GM12878 (cell line): ENCODE measurements at regions not wholly inside any gene's neighbourhood (a gene's known extent, or its start where the extent isn't known, plus 50 kb on each side); places are given as distances from the start of the nearest gene placed in this dataset.

Experiments
- ATAC-seq: fragments of 200-7000 bp; cut with Tn5 transposase; 3 replicates; pipeline ENCODE4 v1.9.1; 2020; ENCODE audit warnings: mild to moderate bottlenecking, moderate library complexity
- BruUV-seq: library from RNA; stranded (reverse); fragments of 400-500 nt; replicated peaks from 2 replicates; lab custom pipeline; 2021; lab: Mats Ljungman, UMichigan
- CTCF ChIA-PET: fragments of 300-600 bp; sonication (Branson Sonifier 250); formaldehyde crosslinking; extraction: SDS; loops from one replicate; lab custom pipeline; 2021; ENCODE audit warnings: inconsistent platforms; lab: Yijun Ruan, JAX
- POLR2A ChIA-PET: fragments of 350-600 bp; formaldehyde crosslinking; extraction: SDS; loops from one replicate; lab custom pipeline; 2021; ENCODE audit warnings: inconsistent platforms; lab: Charles Lee
- RAD21 ChIA-PET: fragments of 300-600 bp; sonication (Branson Sonifier 250); formaldehyde crosslinking; loops from one replicate; lab custom pipeline; 2023; ENCODE audit warnings: antibody characterized with exemption; ENCODE audit not compliant: unreplicated experiment; lab: Charles Lee
- SMC1A ChIA-PET: fragments of 300-600 bp; sonication (Branson Sonifier 250); formaldehyde crosslinking; loops from one replicate; lab custom pipeline; 2023; ENCODE audit not compliant: unreplicated experiment, uncharacterized antibody; lab: Charles Lee
- DNase-seq: peaks from one replicate; pipeline ENCODE4 v3.0.0-alpha.2; 2011; ENCODE audit warnings: low read depth, low spot score
- FAIRE-seq: peaks from 3 replicates; lab custom pipeline; 2011; peaks lifted over from hg19 to GRCh38; lab: Jason Lieb, UNC
- H2AFZ ChIP-seq: 2 replicates; pipeline ENCODE4 v1.6.0; 2011; ENCODE audit warnings: low read depth, low read length, control low read depth; ENCODE audit not compliant: control insufficient read depth
- H3K27ac ChIP-seq: 2 replicates; pipeline ENCODE4 v1.5.1; 2011; ENCODE audit warnings: control low read depth; ENCODE audit not compliant: control insufficient read depth, insufficient read depth
- H3K27me3 ChIP-seq, 2 experiments: replicated peaks in 1 of 2; 2 replicates each; pipeline versions ENCODE4 v1.6.0 to v1.6.1; 2011; ENCODE audit warnings: low read length in 1 of 2; ENCODE audit not compliant: control insufficient read depth in 2 of 2, insufficient read depth in 2 of 2
- H3K36me3 ChIP-seq, 2 experiments: 2 replicates each; pipeline ENCODE4 v1.5.1; 2011; ENCODE audit warnings: low read length in 1 of 2; ENCODE audit not compliant: control insufficient read depth in 2 of 2, insufficient read depth in 2 of 2
- H3K4me1 ChIP-seq: 2 replicates; pipeline ENCODE4 v1.6.1; 2011; ENCODE audit warnings: mild to moderate bottlenecking, low read length, moderate library complexity, mixed read lengths; ENCODE audit not compliant: control insufficient read depth, insufficient read depth
- H3K4me2 ChIP-seq: 2 replicates; pipeline ENCODE4 v1.6.0; 2011; ENCODE audit warnings: control low read depth; ENCODE audit not compliant: control insufficient read depth, insufficient read depth
- H3K4me3 ChIP-seq: fragments of 200-600 bp; sonication (generic); 2 replicates; pipeline ENCODE4 v1.5.1; 2016
- H3K79me2 ChIP-seq: 2 replicates; pipeline ENCODE4 v1.6.0; 2011; ENCODE audit warnings: low read length; ENCODE audit not compliant: control insufficient read depth, insufficient read depth
- H3K9ac ChIP-seq: 2 replicates; pipeline ENCODE4 v1.8.0; 2011; ENCODE audit warnings: low read length, control low read depth, mixed read lengths; ENCODE audit not compliant: control insufficient read depth, insufficient read depth
- H3K9me3 ChIP-seq: replicated peaks from 3 replicates; pipeline ENCODE4 v1.5.1; 2011; ENCODE audit warnings: mild to moderate bottlenecking, low read length; ENCODE audit not compliant: control insufficient read depth, insufficient read depth
- H4K20me1 ChIP-seq: 2 replicates; pipeline ENCODE4 v1.6.0; 2011; ENCODE audit not compliant: control insufficient read depth, insufficient read depth
- ATF7 ChIP-seq: fragments of 450-650 bp; IDR thresholded peaks from 2 replicates; pipeline ENCODE4 v1.6.1; 2016; ENCODE audit warnings: low read depth, mild to moderate bottlenecking
- CREM ChIP-seq: IDR thresholded peaks from 2 replicates; pipeline ENCODE4 v1.6.1; 2014; ENCODE audit warnings: antibody characterized with exemption, low read depth
- IKZF1 ChIP-seq: fragments of 450-650 bp; conservative IDR thresholded peaks from 2 replicates; pipeline ENCODE4 v1.6.1; 2017; ENCODE audit warnings: antibody characterized with exemption, mild to moderate bottlenecking
- IRF4 ChIP-seq: IDR thresholded peaks from 2 replicates; pipeline ENCODE4 v1.6.1; 2011; ENCODE audit warnings: low read depth, low read length
- KAT2A ChIP-seq: conservative IDR thresholded peaks from 2 replicates; pipeline ENCODE4 v1.6.1; 2011; ENCODE audit warnings: low read depth, low read length; ENCODE audit not compliant: control insufficient read depth
- LARP7 ChIP-seq: fragments of 450-650 bp; IDR thresholded peaks from 2 replicates; pipeline ENCODE4 v1.6.1; 2017; ENCODE audit warnings: mild to moderate bottlenecking
- MEF2A ChIP-seq: IDR thresholded peaks from 2 replicates; pipeline ENCODE4 v1.6.1; 2011; ENCODE audit warnings: low read depth, mild to moderate bottlenecking, low read length, moderate library complexity; ENCODE audit not compliant: insufficient read depth
- MYB ChIP-seq: fragments of 150-350 bp; IDR thresholded peaks from 2 replicates; pipeline ENCODE4 v1.6.1; 2014; ENCODE audit warnings: mild to moderate bottlenecking, low read depth, low read length, borderline replicate concordance
- NR2F1 ChIP-seq: fragments of 450-650 bp; conservative IDR thresholded peaks from 2 replicates; pipeline ENCODE4 v1.6.1; 2017; ENCODE audit warnings: mild to moderate bottlenecking
- PML ChIP-seq: IDR thresholded peaks from 2 replicates; pipeline ENCODE4 v1.6.1; 2012; ENCODE audit warnings: low read length, inconsistent platforms
- RELB ChIP-seq: fragments of 450-650 bp; IDR thresholded peaks from 2 replicates; pipeline ENCODE4 v1.6.1; 2017; ENCODE audit warnings: low read depth, mild to moderate bottlenecking, moderate library complexity
- SKIL ChIP-seq: fragments of 450-650 bp; IDR thresholded peaks from 2 replicates; pipeline ENCODE4 v1.6.1; 2017; ENCODE audit warnings: mild to moderate bottlenecking, low read depth, inconsistent platforms; ENCODE audit not compliant: poor library complexity, severe bottlenecking
- SMC3 ChIP-seq: IDR thresholded peaks from 2 replicates; pipeline ENCODE4 v1.6.1; 2011; ENCODE audit warnings: low read length, improper control_type of control experiment, borderline replicate concordance
- TCF3 ChIP-seq: IDR thresholded peaks from 2 replicates; pipeline ENCODE4 v1.6.1; 2012; ENCODE audit warnings: low read depth, mild to moderate bottlenecking, low read length, borderline replicate concordance; ENCODE audit not compliant: insufficient read depth
- YY1 ChIP-seq: IDR thresholded peaks from 2 replicates; pipeline ENCODE4 v1.6.1; 2011; ENCODE audit warnings: low read depth, mild to moderate bottlenecking, low read length
- ZBTB33 ChIP-seq: fragments of 450-650 bp; IDR thresholded peaks from 2 replicates; pipeline ENCODE4 v1.6.1; 2017; ENCODE audit warnings: mild to moderate bottlenecking
- ZNF384 ChIP-seq: IDR thresholded peaks from 2 replicates; pipeline ENCODE4 v1.6.1; 2012; ENCODE audit warnings: low read depth, mild to moderate bottlenecking, low read length, improper control_type of control experiment, borderline replicate concordance
- WGBS: methylation state at CpG from one replicate; pipeline ENCODE4 v1.1.6; 2016; ENCODE audit warnings: low lambda C conversion rate; ENCODE audit not compliant: insufficient replicate concordance, insufficient coverage; ENCODE audit errors: missing lambda C conversion rate; 5-methylcytosine and 5-hydroxymethylcytosine counted together
- in situ Hi-C: fragments of 300-500 bp; cut with MboI; formaldehyde crosslinking; loops from 9 replicates; pipeline ENCODE4 v1.14.3; 2018; ENCODE audit warnings: mixed read lengths
- intact Hi-C: fragments of 100-400 bp; cut with micrococcal nuclease; formaldehyde crosslinking; loops from one replicate; pipeline ENCODE4 v1.14.2; 2022; ENCODE audit not compliant: unreplicated experiment
- TF ChIP-seq, protein P1 (sequence below): IDR thresholded peaks from 2 replicates; pipeline ENCODE4 v1.6.1; 2011; ENCODE audit warnings: borderline replicate concordance, low read depth, mild to moderate bottlenecking, moderate library complexity, low read length; ENCODE audit not compliant: insufficient read depth, poor library complexity, severe bottlenecking

DNA sequence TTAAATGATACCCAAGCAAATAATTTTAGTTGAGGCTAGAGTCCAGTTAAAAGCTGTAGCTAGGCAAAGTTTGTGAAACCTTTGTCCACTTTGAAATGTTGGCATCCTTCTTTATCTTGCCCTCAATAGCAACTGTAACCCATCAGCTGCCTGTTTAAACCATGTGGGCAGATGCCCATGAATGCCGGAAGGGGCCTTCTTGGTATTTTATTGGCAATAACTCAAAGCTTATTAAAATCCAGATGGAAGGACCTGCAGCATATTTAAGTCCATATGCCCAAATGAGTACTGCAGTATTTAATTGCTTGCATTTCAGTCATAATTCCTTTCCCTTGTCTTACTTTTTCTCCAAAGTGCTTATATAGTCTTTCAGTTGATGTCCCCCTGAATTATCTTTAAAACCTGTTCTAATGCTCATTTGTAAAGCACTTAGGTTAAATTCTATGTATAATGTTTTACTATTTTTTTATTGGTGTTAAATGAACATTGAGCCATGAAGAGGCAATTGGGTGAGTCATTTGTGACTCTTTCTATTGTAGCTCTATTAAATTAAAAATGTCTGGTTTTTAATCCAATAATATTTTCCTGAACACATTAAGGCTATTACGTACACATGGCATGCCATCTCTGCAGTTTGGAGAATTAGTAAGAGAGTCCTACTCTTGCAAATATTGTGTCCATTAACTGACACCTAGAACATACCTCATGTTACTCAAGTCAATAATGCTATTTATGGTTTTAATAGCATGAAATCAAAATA, 225.3 kb downstream of the KCNJ2 start:
- DNase-seq (no peak), FAIRE-seq (no peak), ATAC-seq (no peak)
- no TSS peak for BruUV-seq
- no peak overlapping the region for H2AFZ ChIP-seq
- H4K20me1 ChIP-seq: no peaks in the 10 kb centered on the region
- no peak overlapping the region for H3K9ac ChIP-seq
- in situ Hi-C loops: no loop called here
- no peak overlapping the region for H3K4me3 ChIP-seq
- CTCF ChIA-PET: interaction anchor here (0.9 kb wide), 1 partner anchor 19 kb away, joined by 3 read pairs; no protein-coding TSS in a partner anchor
- TF ChIP-seq MEF2A: no peak
- no peak for TF ChIP-seq ZNF384
- no peak for TF ChIP-seq MYB
- no peak for TF ChIP-seq ATF7
- no peak for TF ChIP-seq IRF4
- no peak for TF ChIP-seq NR2F1
- TF ChIP-seq, protein P1, sequence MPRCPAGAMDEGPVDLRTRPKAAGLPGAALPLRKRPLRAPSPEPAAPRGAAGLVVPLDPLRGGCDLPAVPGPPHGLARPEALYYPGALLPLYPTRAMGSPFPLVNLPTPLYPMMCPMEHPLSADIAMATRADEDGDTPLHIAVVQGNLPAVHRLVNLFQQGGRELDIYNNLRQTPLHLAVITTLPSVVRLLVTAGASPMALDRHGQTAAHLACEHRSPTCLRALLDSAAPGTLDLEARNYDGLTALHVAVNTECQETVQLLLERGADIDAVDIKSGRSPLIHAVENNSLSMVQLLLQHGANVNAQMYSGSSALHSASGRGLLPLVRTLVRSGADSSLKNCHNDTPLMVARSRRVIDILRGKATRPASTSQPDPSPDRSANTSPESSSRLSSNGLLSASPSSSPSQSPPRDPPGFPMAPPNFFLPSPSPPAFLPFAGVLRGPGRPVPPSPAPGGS: no peak
- TF ChIP-seq LARP7: no peak
- TF ChIP-seq CREM: no peak
- no peak for TF ChIP-seq ZBTB33
- TF ChIP-seq IKZF1: no peak
- TF ChIP-seq PML: no peak
- no peak for TF ChIP-seq SMC3
- TF ChIP-seq SKIL: no peak
- no peak for TF ChIP-seq RELB
- no peak for TF ChIP-seq TCF3
- TF ChIP-seq YY1: no peak
- TF ChIP-seq KAT2A: no peak
- H3K27me3 ChIP-seq: no peaks in the 10 kb centered on the region
- no peak overlapping the region for H3K27ac ChIP-seq
- no peaks in the 10 kb centered on the region for H3K9me3 ChIP-seq
- POLR2A ChIA-PET: no interaction called here
- no peaks in the 10 kb centered on the region for H3K36me3 ChIP-seq
- RAD21 ChIA-PET: interaction anchor here (1.3 kb wide), 1 partner anchor 11 kb away, joined by 3 read pairs; no protein-coding TSS in a partner anchor
- no peaks in the 10 kb centered on the region for H3K79me2 ChIP-seq
- intact Hi-C loops: no loop called here
- SMC1A ChIA-PET: interaction anchor here (1.0 to 1.3 kb wide), 4 partner anchors 9 to 30 kb away, joined by 3 read pairs; no protein-coding TSS in a partner anchor
- WGBS: 20% methylated on average over 2 of the region's 2 CpGs
- no peaks in the 10 kb centered on the region for H3K4me1 ChIP-seq
- no peak overlapping the region for H3K4me2 ChIP-seq
